GM21529 (cell line): ENCODE measurements at regions not wholly inside any gene's neighbourhood (a gene's known extent, or its start where the extent isn't known, plus 50 kb on each side); places are given as distances from the start of the nearest gene placed in this dataset.
"Not testable (repeated sequence)": the region's sequence is repeated elsewhere in the genome, so short reads cannot be mapped to it uniquely, and the experiment has no call there.

Experiments
- ATAC-seq: cut with Tn5 transposase; IDR thresholded peaks from one replicate; pipeline ENCODE4 v1.9.1; 2021; ENCODE audit not compliant: unreplicated experiment

GRCh38 chr14:71803539-71804260, 128.5 kb upstream of the RGS6 start:
- no peak for ATAC-seq

GRCh38 chr14:71804992-71805391, 127.2 kb upstream of the RGS6 start:
- no peak for ATAC-seq

- ATAC-seq, result not testable (repeated sequence)
Observed at GRCh38 chr14:71807049-71807448, 125.2 kb upstream of the RGS6 start.

GRCh38 chr14:71810800-71811199, 121.4 kb upstream of the RGS6 start:
- ATAC-seq, result not testable (repeated sequence)

- no peak for ATAC-seq
Observed at GRCh38 chr14:71812693-71813092, 119.5 kb upstream of the RGS6 start.

- no peak for ATAC-seq
Observed at GRCh38 chr14:71815110-71815509, 117.1 kb upstream of the RGS6 start.

GRCh38 chr14:71824816-71825215, 107.4 kb upstream of the RGS6 start:
- no peak for ATAC-seq

- ATAC-seq, result no peak
Observed at GRCh38 chr14:71833476-71833875, 98.8 kb upstream of the RGS6 start.

- no peak for ATAC-seq
Observed at GRCh38 chr14:71834284-71835204, 97.7 kb upstream of the RGS6 start.

GRCh38 chr14:71852181-71852580, 80.0 kb upstream of the RGS6 start:
- no peak for ATAC-seq

- ATAC-seq, result peak; percentile 55
Observed at GRCh38 chr14:71855399-71856036, 76.7 kb upstream of the RGS6 start.

GRCh38 chr14:71856199-71856919, 75.9 kb upstream of the RGS6 start:
- peak; percentile 61 for ATAC-seq

- no peak for ATAC-seq
Observed at GRCh38 chr14:71863049-71863448, 69.2 kb upstream of the RGS6 start.

GRCh38 chr14:71863766-71864165, 68.5 kb upstream of the RGS6 start:
- no peak for ATAC-seq
